HG02588 (cell line): ENCODE measurements at regions not wholly inside any gene's neighbourhood (a gene's known extent, or its start where the extent isn't known, plus 50 kb on each side); places are given as distances from the start of the nearest gene placed in this dataset.

Experiments used
- ATAC-seq: cut with Tn5 transposase; IDR thresholded peaks from one replicate; pipeline ENCODE4 v1.9.1; 2021; ENCODE audit warnings: mild to moderate bottlenecking, moderate library complexity; ENCODE audit not compliant: unreplicated experiment

- no peak for ATAC-seq
Measured at GRCh38 chr3:107325446-107325845, 51.8 kb upstream of the CCDC54 start.
